GM19467 (cell line): ENCODE measurements at regions not wholly inside any gene's neighbourhood (a gene's known extent, or its start where the extent isn't known, plus 50 kb on each side); places are given as distances from the start of the nearest gene placed in this dataset.

ENCODE experiments used
- ATAC-seq: cut with Tn5 transposase; IDR thresholded peaks from one replicate; pipeline ENCODE4 v1.9.1; 2021; ENCODE audit warnings: mild to moderate bottlenecking, moderate library complexity; ENCODE audit not compliant: unreplicated experiment

DNA sequence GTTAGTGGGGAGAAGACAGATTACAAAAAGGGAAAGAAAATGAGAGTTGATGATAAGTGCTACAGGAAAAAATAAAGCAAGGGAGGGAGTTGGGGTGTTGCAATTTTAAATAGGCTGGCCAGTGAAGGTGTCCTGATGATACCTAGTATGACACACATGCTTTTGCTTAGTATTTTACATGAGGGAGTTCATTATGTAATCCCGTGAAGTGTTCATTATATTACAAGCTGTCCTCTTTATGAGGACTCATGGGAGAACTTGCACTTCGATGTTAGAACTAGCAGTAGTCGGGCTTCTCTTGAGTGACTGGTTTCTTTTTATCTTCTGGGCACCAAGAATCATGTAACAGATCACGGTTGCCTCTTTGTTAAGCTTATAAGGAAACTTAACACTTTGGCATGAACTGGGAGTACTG lies 102.3 kb upstream of the MTPN start:
- ATAC-seq, result no peak

DNA sequence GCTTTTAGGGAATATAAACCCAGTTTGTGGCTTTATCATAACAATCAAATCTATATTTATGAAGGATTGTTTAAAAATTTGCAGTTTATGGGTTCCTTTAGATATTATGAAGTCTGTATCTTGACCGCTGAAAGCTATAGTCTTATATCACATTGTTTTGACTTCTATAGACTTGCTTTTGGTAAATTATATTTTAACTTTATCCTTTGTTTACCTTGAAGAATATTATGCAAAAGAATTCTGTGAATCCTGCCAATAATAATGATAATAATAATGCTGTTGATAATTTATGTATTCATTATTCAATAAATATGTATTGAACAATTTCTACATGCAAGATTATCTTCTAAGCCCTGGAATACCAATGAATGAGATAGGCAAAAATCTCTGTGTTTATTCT lies 101.9 kb upstream of the MTPN start:
- ATAC-seq, result no peak

DNA sequence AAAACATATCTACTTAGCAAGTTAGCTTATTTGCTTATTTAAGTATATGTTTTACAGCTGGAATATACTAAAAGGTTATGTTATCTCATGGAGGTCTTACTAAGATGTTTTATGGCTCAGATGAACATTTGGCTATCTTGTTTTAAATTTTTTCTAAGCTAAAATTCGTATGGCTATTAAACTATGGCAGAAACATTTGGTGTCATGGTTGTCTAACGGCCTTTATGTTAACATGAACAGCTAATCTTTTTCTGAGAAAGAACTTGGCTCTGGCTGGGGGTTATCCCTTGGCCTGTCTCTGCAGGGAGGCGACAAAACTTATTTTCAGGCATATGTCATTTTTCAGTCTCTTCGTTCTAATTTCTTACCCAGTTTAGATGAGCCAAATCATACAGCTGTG lies 101.5 kb upstream of the MTPN start:
- no peak for ATAC-seq

DNA sequence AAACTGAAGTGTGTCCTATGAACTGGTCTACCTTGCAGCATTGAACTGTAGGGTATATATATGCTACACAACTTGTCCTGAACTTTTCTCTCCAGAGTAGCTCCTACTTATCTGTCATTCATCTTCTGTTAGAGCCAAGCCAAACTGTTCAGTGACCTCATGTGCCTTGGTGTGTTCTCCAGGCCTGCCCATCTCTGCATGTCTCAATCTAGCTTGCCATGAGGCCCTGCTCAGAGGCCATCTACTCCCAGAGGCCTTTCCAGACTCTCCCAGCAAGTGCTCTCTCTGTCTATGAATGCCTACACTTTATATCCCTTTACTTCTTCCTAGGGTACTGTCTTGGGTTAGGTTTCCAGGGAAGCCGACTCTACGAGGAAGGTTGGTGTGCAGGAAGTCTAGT lies 99.8 kb upstream of the MTPN start:
- no peak for ATAC-seq

DNA sequence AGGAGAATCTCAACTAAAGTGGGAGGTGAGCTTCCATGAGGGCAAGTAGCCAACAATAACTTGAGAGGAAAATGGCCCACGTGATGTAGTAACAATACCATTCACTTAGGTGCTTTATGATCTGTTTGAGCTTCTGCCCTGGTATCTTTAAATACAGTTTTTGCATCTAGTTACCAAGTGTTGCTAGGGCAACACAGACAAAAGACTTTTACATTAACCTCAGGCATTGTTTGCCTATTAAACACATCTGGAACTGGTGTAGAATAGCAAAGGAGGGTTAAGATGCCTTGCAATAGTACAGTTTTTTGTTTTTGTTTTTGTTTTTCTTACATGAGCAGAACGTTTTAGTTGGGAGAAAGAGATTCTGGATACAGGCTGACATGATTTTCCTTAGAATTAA lies 97.7 kb upstream of the MTPN start:
- ATAC-seq, result no peak

DNA sequence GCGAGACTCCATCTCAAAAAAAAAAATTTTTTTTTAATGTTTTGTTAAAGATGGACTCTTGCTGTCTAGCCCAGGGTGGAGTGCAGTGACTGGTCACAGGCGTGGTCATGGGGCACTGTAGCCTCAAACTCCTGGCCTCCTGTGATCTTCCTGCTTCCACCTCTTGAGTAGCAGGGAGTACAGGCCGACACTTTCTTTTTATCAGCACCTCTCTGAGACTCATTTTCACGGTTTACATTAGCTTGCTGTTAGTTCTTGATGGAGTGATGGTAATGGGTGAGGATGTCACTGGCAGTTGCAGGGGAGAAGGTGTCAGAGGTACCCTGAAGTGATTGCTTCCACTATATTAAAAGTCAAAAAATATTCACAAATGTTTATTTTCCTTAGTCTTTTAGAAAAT lies 95.3 kb upstream of the MTPN start:
- no peak for ATAC-seq

DNA sequence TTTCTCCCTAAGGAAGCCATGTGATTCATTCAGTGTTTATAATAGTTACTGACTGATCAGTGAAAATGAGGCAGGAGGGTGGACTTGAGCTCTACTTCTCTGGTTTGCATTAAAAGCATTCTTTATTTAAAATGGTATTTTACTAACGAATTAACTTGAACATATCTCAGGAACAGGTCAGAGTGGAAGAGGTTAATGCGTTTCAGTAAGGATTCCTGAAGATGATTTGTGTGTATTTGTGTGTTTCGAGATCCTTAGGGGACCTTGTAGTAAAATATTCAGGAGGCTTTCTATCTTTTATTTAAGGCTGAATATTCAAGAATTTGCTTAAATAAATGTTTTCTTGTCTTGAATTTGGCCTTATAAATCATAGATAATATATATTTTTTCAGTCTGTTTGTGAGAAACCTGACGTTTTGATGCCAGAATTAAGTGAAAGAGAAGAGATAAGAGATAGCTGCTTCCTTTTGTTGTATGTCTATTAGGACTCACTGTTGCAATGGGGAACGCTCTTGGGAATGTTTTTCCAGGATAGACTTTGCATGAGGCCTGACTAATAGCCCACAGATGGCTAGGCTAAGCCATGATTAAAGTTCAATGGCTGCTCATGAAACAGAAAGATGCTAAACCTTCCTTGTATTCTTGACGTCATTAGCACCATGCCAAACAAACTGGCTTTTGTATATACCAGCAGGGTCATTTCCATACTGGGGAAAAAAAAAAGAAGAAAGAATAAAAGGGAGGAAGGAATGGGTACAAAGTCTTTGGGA lies 93.8 kb upstream of the MTPN start:
- ATAC-seq, result no peak

DNA sequence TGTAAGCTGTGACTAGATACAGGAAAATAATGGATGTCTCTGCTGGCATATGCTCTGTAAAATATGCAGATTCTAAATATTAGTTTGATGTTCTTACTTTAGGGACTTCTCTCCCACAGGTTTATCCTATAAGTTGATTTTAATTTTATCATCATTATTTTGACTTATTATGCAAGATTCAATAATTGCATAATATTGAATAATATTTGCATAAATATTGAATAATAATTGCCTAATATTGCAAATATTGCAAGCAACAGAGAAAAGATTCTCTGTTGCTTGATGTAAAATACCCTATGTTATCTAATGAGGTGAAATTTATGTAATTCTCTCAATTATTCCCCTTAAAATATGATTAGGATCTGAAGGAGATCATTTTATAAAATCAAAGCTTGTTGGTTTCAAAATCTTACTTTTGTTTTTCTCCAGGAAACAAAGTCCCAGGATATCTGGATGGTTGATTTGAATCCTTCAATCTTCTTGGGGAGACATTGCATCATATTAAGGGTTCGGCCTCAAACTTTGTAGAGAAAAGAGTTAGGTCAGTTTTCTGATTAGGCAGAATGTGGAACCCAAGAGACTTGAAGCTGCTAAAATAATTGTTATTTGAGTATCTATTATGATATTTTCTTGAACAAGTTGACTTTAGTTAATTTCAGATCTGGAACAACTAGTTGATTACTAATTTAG lies 92.8 kb upstream of the MTPN start:
- ATAC-seq, result no peak

DNA sequence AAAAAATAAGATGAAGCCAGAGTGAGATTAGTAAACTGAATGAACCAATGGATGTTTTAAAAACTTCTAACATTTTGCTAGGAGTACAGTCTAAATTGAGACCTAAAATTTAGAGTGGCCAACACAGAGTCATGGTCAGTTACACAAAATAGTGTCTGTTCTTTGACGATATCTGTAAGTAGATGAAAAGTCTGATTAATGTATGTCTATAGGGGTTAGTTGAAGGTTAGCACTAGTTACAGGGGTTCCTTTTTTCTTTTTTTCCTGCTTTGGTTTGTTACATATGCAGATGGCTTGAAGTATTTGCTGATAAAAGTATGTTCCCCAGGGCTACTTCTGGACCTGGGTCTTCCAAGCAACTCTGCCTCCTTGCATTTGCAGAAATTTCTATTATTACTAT lies 90.1 kb upstream of the MTPN start:
- no peak for ATAC-seq

DNA sequence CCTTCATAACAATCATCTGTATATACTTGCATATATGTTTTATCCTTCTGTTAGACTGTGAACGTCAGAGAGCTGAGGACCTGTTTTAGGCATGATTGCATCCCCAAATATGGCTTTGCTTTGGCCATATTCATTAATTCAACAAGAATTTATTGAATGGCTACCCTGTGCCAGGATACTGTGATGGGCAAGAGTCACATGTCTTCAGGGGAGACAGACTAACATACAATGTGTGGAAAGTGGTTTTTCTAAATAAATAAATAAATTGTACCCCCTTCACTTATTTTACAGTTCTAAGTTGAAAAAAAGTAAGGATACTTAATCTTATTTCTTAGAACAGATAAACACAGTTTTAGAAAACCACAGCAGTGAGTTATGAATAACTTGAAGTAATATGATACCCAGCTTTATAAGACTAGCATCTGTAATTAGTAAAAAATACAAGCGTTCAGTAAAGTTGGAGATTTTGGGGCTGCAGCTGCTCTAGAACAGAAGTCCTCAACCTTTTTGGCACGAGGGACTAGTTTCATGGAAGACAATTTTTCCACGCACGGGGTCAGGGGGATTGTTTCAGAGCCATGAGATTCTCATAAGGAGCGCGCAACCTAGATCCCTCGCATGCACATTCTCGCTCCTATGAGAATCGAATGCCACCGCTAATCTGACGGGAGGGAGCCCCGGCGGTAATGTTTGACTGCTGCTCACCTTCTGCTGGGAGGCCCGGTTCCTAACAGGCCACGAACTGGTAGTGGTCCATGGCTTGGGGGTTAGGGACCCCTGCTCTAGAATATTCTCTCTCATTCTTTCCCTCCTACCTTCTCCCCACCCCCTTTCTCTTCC lies 89.4 kb upstream of the MTPN start:
- ATAC-seq, result no peak

DNA sequence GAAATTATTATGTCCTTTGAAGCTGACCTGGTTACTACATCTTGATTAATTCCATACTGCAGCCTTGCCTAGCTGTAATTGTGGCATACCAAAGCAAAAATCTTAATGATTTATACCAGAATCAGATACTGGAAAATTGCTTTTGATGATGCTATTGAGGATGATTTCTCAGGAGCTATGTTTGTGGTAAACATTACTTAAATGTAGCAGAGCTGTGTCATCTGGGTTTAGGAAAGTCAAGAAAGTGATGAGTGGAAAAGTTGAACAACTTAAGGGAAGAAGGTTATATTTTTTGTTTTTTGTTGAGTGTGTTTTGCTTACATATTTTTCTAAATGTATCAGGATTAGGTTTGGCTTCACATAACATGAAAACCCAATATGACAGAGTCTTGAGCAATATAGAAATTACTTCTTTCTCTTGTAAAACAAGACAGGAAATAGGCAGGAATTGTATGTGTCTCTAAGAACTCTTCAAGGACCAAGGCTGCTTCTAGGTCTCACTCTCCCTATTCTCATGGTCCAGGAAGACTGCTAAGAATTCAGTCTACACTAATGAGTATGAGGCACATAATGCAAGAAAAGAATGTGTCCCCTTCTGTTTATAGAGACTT lies 87.6 kb upstream of the MTPN start:
- ATAC-seq, result no peak

DNA sequence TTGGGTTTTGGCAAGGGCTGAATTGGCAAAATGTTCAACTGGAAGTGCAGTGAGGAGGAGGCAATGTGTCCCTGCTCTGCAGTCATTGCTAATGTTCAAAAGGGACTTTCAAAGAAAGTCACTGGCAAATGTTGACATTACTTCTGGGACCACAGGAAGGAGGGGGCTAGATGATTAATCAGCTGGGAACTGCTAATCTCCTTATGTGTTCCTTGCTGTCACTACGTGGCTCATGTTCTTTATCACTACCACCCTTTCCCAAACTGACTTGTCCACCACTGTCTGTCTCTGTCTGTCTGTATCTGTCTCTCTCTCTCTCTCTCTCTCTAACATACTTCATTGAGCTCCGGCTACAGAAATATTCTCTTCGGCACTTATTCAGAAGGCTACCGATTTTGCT lies 86.9 kb upstream of the MTPN start:
- no peak for ATAC-seq

DNA sequence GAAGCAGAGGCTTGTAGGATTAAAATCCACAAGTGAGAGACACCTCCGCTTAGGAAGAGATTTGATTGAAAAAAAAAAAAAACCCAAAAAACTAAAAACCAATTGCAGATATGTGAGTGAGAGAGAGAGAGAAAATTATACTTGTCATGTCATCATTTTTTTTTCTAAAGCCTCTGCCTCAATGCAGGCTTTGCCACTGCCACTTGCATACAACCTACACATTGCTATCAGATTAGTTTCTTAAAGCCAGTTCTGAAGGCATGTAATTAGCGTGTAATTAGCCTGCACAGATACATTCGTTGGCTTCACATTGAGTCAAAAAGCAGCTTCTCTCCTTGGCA lies 86.1 kb upstream of the MTPN start:
- ATAC-seq, result no peak

DNA sequence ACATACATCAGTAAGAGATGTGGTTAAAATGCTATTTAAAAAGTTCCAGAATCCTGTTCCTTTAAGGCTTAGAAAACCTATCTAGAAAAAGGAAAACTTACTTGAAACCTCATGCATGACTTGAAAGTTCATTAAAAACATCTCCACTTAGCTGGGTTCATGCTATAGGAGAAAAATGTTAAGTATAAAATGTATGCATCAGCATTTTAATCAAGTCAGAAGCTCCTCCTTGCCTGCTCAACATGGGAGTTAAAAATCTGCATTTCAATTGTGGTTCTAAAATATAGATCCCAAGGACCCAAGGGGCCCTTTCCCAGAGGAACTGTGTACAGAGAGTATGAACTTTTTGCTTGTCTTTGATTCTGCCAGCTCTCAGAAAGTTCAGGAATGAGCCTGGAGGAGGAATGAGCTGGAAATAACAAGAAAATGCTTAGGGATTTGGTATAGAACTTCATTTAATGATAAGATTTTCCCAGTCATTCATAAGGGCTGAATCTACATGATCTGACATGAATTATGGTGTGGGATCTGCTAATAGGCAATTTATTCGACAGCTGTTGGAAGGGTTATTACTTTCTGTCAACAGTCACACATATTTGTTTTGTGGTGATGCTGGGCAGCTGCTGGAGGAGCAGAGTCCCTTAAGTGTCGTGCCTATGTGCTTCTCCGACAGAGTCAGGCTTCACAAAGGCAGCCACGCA lies 85.6 kb upstream of the MTPN start:
- ATAC-seq, result no peak

DNA sequence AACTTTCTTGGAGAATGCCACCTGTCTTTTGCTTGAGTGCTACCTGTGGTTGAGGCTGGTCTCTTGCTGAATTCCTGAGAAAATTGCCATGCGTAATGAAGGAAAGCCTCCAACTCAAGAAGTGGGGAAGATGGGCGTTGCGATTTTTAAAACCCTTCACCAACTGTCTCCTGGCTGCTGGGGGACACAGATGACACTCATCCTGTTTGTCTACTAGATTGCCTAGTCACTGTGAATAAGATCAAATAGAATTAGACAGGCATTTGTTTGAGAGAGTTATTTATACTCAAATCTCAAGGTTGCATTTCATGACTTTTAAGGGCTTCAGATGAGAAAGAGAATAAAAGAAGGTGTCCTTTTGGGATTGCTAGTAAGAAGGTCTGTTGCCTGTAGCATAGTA lies 84.3 kb upstream of the MTPN start:
- no peak for ATAC-seq

DNA sequence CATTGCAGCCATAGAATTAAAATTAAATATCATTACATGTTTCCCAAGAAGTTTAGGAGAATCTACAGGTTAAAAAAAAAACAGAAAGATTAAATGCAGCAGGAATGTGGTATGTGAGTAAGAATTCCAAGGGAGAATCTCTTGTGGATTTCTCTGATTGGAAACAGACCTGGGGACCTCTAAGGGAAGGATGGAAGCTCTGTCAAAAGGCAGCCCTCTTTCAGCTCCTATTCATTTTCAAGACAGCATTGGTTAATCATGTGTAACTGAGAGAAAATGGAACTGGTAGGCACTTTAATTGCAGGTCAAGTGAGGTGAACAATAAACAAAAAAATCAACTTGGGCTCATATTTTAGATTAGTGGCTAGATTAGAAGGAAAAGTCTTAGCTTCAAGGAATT lies 81.4 kb upstream of the MTPN start:
- no peak for ATAC-seq

DNA sequence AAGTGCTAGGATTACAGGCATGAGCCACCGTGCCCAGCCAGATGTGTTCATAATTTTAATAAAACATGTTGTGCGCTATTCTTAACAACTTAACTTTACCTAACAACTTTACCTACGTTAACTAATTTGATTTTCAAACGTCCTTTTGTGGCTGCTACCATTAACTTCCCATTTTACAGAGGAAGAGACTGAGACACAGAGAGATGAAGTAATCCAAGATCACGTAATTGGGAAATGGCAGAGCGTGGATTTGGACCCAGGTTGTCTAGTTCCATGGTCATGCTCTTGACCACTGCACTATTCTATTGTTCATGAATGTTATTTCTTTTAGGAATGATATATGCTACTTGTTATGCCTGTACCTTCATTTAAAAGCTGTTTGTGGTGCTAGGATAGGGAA lies 80.3 kb upstream of the MTPN start:
- no peak for ATAC-seq

DNA sequence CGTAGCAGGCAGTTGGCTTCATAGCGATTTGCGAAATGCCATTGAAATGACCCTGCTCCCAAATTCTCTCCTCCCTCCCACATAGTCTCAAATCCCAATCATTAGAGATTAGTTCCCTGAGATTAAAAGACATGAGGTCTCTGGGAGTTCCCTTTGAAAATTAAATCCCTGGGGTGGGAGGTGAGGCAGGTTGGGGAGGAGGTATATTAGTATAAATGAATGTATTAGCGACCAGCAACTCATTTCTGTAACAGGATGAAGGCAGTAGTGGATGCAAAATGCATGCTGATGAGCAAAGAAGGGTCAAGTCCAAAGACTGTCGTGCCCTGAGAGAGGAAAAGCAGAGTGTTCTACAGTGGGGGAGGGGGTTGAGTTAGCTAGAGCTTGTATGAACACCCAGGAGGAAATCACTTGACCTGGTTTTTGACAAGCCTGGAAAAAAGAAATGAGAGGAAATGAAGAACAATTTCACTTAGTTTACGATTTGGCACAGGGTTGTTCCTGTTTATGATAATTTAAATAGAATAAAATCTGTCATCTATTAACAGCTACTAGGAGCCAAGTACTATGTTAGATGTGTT lies 79.6 kb upstream of the MTPN start:
- no peak for ATAC-seq

DNA sequence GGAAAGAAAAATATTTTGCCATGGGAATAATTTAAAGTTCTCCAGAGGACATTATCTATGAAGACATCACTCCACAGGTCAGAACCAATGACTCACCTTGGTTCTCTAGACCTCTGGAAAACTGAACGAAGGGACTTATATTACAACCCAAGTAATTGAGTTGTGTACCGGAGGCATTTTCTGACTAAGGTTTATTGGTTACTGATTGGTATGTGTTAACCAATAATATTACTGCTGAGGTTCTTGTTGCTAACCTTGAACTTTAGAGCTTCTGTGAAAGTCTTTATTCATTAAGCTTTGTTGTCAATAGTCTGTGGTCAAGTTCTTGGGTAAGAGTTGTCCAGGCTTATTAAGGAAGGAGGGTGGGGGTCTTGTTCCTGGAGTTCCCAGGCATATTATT lies 78.1 kb upstream of the MTPN start:
- no peak for ATAC-seq

DNA sequence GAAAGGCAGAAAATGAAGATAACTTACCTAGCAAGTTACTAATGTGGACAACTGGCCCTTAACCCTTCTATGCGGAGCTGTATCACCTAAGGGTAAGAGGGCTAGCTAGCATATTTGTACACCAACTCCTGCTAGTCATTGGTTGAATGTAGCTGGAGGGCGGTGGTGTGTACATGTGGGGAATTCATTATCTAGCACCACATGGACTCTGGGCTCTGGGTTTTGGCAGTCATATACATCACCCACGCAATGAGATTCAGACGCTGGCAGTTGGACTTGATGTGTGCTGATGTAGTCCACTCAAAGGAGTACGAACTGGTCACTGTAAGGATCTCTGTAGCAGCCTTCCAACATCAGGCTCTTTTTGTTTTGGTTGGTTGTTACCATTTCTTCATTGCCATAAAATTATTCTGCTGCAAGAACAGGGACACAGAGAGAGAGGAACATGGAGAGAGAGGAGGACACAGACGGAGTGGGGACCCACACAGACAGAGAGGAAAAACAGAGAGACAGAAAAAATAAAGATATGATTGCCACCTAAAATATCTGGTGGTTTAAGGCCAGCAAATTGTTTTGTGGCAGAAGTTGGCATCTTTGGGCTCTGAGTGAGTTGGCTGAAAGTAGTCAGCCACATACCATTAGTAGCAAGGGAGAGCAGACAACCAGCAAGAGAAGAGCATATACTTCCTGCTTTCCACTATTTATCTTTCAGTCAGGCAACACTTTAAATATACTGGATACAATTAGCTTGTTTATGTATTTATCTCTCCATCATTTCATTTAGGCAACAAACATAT lies 76.7 kb upstream of the MTPN start:
- ATAC-seq, result no peak
